Glutamatergic neuron (in vitro differentiated cells): ENCODE measurements at regions not wholly inside any gene's neighbourhood (a gene's known extent, or its start where the extent isn't known, plus 50 kb on each side); places are given as distances from the start of the nearest gene placed in this dataset.

Experiments used
- DNase-seq: peaks from one replicate; pipeline ENCODE4 v3.0.0; 2022
- H3K27ac Mint-ChIP-seq: one replicate; pipeline ENCODE4 v1.8.0; 2020; ENCODE audit warnings: mild to moderate bottlenecking, mixed read lengths, inconsistent platforms; ENCODE audit not compliant: unreplicated experiment
- H3K27me3 Mint-ChIP-seq: one replicate; pipeline ENCODE4 v1.8.0; 2020; ENCODE audit warnings: mild to moderate bottlenecking, moderate library complexity, mixed read lengths, inconsistent platforms; ENCODE audit not compliant: unreplicated experiment
- H3K36me3 Mint-ChIP-seq: one replicate; pipeline ENCODE4 v1.8.0; 2020; ENCODE audit warnings: mild to moderate bottlenecking, mixed read lengths, inconsistent platforms; ENCODE audit not compliant: unreplicated experiment
- H3K4me1 Mint-ChIP-seq: one replicate; pipeline ENCODE4 v1.8.0; 2020; ENCODE audit warnings: mild to moderate bottlenecking, low read depth, mixed read lengths, inconsistent platforms; ENCODE audit not compliant: unreplicated experiment
- H3K4me3 Mint-ChIP-seq: one replicate; pipeline ENCODE4 v1.8.0; 2020; ENCODE audit warnings: mild to moderate bottlenecking, mixed read lengths, inconsistent platforms; ENCODE audit not compliant: unreplicated experiment
- H3K9me3 Mint-ChIP-seq: one replicate; pipeline ENCODE4 v1.8.0; 2020; ENCODE audit warnings: mild to moderate bottlenecking, moderate library complexity, mixed read lengths, inconsistent platforms; ENCODE audit not compliant: unreplicated experiment
- TF ChIP-seq, protein P1 (sequence below): fragments of 200-600 bp; sonication (generic); IDR thresholded peaks from one replicate; pipeline ENCODE4 v1.5.0; 2021; ENCODE audit not compliant: partially characterized antibody, unreplicated experiment

DNA sequence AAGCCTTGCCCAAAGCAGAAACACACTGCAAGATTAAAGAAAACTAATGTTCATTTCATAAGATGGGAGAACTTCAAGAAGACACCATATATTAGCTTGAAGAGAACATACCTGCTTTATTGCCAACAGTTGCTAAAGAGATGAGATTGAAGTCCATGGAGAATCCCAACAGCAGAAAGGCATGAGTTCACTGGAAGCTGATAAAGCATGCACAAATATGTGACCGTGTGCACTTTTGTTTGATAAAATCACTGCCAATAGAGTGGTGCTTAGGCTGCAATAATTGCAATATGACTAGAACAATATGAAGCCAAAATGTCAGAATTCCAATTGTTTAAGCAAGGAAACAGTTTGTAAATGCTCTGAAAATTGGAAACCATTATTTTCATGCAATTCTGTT is 125.9 kb upstream of the PPARGC1A start:
- no peak overlapping the region for H3K27ac Mint-ChIP-seq
- TF ChIP-seq, protein P1, sequence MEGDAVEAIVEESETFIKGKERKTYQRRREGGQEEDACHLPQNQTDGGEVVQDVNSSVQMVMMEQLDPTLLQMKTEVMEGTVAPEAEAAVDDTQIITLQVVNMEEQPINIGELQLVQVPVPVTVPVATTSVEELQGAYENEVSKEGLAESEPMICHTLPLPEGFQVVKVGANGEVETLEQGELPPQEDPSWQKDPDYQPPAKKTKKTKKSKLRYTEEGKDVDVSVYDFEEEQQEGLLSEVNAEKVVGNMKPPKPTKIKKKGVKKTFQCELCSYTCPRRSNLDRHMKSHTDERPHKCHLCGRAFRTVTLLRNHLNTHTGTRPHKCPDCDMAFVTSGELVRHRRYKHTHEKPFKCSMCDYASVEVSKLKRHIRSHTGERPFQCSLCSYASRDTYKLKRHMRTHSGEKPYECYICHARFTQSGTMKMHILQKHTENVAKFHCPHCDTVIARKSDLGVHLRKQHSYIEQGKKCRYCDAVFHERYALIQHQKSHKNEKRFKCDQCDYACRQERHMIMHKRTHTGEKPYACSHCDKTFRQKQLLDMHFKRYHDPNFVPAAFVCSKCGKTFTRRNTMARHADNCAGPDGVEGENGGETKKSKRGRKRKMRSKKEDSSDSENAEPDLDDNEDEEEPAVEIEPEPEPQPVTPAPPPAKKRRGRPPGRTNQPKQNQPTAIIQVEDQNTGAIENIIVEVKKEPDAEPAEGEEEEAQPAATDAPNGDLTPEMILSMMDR = no peak
- DNase-seq = no peak
- H3K9me3 Mint-ChIP-seq = peaks cover 4% of the 10 kb centered on the region
- H3K4me3 Mint-ChIP-seq = no peak overlapping the region
- H3K4me1 Mint-ChIP-seq = peaks cover 7% of the 10 kb centered on the region
- H3K27me3 Mint-ChIP-seq = peaks cover 8% of the 10 kb centered on the region
- H3K36me3 Mint-ChIP-seq = no peaks in the 10 kb centered on the region

DNA sequence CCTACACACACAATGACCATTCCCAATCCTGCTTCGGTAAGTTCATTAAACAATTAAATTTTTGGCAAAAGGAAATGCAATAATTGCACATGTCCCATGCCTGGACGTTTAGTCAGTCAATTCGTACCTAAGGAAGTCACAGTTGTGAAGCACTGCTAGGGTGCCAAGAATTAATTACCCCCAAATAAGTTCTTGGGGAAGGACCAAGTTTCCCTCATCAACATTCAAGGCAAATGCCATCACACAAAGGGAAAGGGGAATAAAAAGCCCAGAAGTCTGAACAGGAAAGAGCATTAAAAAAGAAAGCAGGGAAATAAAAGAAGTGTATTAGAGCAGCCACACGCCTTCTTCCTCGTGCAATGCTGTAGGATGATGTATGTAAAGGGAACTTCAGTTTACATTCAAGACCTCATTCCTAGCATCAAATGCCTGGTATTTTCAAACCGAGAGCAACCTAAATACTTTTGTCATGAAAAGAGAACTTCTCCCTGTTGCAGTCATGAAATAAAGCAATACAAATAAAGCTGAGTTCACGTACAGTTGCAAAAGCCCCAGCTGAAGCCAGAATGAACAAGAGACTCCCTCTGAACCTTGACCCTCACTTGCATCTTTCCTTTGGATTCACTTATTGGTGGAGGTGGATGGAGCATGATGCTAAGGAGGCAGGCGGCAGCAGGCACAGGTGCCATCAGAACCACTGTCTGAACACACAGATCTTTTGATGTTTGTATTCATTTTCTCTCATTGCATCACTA is 124.0 kb upstream of the PPARGC1A start:
- no peak for DNase-seq

DNA sequence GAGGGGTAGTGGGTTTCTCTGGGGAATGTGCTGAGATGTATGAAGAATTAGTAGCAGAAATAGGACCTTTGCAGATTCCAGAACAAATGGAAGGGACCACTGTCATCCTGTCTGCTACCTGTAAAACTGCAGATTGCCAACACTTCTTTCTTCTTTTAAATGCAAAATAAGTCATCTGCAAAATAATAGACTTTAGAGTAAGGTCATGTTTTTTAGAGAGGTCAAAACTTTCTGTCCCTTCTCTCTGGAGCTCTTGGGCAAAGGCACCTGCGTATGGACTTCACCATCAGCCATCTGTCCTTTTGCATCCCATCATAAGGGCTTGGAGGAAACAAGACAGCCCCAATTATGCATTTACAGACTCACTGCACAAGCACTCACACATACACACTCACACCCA is 121.1 kb upstream of the PPARGC1A start:
- Mint-ChIP-seq H3K36me3 (no peaks in the 10 kb centered on the region), H3K27me3 (peaks cover 4% of the 10 kb centered on the region), H3K27ac (peak overlapping the region; percentile 4)

More for the DNA sequence above, 124.0 kb upstream of the PPARGC1A start:
- H3K9me3 Mint-ChIP-seq = peaks cover 4% of the 10 kb centered on the region
- H3K4me3 Mint-ChIP-seq = no peak overlapping the region
- no peak overlapping the region for H3K27ac Mint-ChIP-seq
- H3K36me3 Mint-ChIP-seq = no peaks in the 10 kb centered on the region
- TF ChIP-seq, protein P1 = no peak
- peaks cover 4% of the 10 kb centered on the region for H3K27me3 Mint-ChIP-seq
- H3K4me1 Mint-ChIP-seq = peaks cover 15% of the 10 kb centered on the region

DNA sequence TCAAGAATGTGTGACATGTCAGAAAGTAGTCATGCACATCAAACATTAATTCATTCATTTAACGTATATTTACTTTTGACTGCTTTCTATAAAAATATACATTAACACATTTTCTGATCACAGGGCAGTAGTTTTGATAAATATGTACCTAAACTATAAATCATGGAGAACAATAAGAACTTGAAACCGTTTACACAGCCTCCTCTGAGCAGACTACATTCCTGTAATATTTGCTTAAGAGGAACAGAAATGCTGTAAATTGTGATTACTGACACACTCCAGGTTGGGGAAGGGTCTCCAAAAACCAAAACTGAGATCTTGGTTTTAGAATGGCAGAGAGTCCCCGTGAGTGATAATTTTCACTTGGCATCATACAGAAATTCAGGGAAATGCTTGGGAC is 120.7 kb upstream of the PPARGC1A start:
- H3K27ac Mint-ChIP-seq = no peak overlapping the region
- H3K9me3 Mint-ChIP-seq = peaks cover 4% of the 10 kb centered on the region
- peaks cover 4% of the 10 kb centered on the region for H3K27me3 Mint-ChIP-seq
- peaks cover 33% of the 10 kb centered on the region for H3K4me1 Mint-ChIP-seq
- H3K4me3 Mint-ChIP-seq = no peak overlapping the region
- no peaks in the 10 kb centered on the region for H3K36me3 Mint-ChIP-seq
- DNase-seq = no peak
- TF ChIP-seq, protein P1 = no peak

More for the DNA sequence above, 121.1 kb upstream of the PPARGC1A start:
- no peak for DNase-seq
- TF ChIP-seq, protein P1 = no peak
- no peak overlapping the region for H3K4me3 Mint-ChIP-seq
- H3K4me1 Mint-ChIP-seq = peaks cover 33% of the 10 kb centered on the region
- peaks cover 4% of the 10 kb centered on the region for H3K9me3 Mint-ChIP-seq

DNA sequence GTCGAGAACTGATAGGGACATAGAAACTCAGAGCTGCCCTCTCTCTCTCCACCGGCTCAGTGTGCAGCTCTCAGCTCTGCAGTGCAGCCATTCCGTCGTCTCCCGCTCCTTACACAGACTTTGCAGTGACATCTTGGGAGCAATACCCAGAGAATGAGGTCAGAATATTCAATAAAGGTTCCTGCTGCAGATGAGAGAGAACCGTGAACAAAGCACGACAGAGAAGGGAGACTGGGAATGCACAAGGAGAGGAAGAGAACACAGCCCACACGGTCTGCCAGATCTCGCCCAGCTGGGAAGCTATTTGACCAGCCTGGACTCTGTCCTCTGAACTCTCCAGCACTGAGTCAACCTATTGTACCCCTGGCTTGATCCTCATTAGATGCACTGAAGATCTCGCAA is 118.0 kb upstream of the PPARGC1A start:
- TF ChIP-seq, protein P1 = no peak
- no peaks in the 10 kb centered on the region for H3K27me3 Mint-ChIP-seq
- peaks cover 2% of the 10 kb centered on the region for H3K9me3 Mint-ChIP-seq
- H3K4me3 Mint-ChIP-seq = peak overlapping the region; percentile 17
- peak overlapping the region; percentile 84 for H3K27ac Mint-ChIP-seq
- peak; percentile 40 for DNase-seq
- H3K4me1 Mint-ChIP-seq = peaks cover 33% of the 10 kb centered on the region
- no peaks in the 10 kb centered on the region for H3K36me3 Mint-ChIP-seq
